PFSK-1 (cell line): ENCODE measurements at regions not wholly inside any gene's neighbourhood (a gene's known extent, or its start where the extent isn't known, plus 50 kb on each side); places are given as distances from the start of the nearest gene placed in this dataset.

ENCODE experiments used
- REST ChIP-seq, 2 experiments: IDR thresholded peaks; 2 replicates each; pipeline versions ENCODE4 v1.6.1 to v1.8.0; 2011 to 2012; ENCODE audit warnings: low read depth in 2 of 2, low read length in 2 of 2, control low read depth in 1 of 2, inconsistent platforms in 1 of 2, mild to moderate bottlenecking in 1 of 2, moderate library complexity in 1 of 2; ENCODE audit not compliant: insufficient read depth in 1 of 2
- SIN3A ChIP-seq: IDR thresholded peaks from 2 replicates; pipeline ENCODE4 v1.6.1; 2012; ENCODE audit warnings: mild to moderate bottlenecking, low read length, moderate library complexity, borderline replicate concordance; ENCODE audit not compliant: insufficient read depth

- no peak for TF ChIP-seq SIN3A
- no peak for TF ChIP-seq REST (IDR thresholded peaks at IDR 0.05; ENCODE audit: insufficient read depth in 1 of 2, low read depth in 2 of 2, low read length in 2 of 2)
Observed at GRCh38 chr14:100399052-100399849, 76.1 kb downstream of the SLC25A47 start.
